ENCODE measurements at regions not wholly inside any gene's neighbourhood (a gene's known extent, or its start where the extent isn't known, plus 50 kb on each side); places are given as distances from the start of the nearest gene placed in this dataset.
"Not testable (repeated sequence)": the region's sequence is repeated elsewhere in the genome, so short reads cannot be mapped to it uniquely, and the experiment has no call there.

DNA sequence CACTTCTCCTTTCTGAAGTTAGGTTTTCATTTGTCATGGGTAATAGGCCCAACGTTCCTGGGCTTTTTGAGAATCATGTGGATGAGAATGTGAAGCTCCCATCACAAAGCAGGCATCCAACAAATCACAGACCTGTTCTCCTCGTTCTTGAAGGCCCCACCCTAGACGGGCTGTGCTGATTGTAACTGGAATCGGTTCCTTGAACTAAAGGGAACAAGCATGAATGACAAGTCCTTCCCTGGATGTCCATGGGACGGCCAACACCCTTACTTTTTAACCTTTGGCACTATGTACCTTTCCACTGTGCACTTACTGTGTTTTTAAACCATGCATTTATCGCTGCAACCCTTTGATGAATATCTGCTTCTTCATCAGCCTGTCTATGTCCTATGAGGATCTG is 438.2 kb downstream of the CD83 start:
- TF ChIP-seq EP300 (IDR thresholded peaks at IDR 0.05) (no peak), POLR2A (IDR thresholded peaks at IDR 0.05) (no peak)
- TF ChIP-seq, protein P1, sequence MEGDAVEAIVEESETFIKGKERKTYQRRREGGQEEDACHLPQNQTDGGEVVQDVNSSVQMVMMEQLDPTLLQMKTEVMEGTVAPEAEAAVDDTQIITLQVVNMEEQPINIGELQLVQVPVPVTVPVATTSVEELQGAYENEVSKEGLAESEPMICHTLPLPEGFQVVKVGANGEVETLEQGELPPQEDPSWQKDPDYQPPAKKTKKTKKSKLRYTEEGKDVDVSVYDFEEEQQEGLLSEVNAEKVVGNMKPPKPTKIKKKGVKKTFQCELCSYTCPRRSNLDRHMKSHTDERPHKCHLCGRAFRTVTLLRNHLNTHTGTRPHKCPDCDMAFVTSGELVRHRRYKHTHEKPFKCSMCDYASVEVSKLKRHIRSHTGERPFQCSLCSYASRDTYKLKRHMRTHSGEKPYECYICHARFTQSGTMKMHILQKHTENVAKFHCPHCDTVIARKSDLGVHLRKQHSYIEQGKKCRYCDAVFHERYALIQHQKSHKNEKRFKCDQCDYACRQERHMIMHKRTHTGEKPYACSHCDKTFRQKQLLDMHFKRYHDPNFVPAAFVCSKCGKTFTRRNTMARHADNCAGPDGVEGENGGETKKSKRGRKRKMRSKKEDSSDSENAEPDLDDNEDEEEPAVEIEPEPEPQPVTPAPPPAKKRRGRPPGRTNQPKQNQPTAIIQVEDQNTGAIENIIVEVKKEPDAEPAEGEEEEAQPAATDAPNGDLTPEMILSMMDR (IDR thresholded peaks at IDR 0.05), result no peak
- WGBS, 3 donors, result 87 to 89% (median 88%) methylated on average over 6 of the region's 6 CpGs
- DNase-seq, result no peak
- H3K27me3 ChIP-seq, result no peaks in the 10 kb centered on the region
- H3K36me3 ChIP-seq, result no peaks in the 10 kb centered on the region
- intact Hi-C loops (cut with DNase I), result no loop called here
- no peak overlapping the region for H3K4me3 ChIP-seq
- H3K9me3 ChIP-seq, result no peaks in the 10 kb centered on the region
- H3K4me1 ChIP-seq (ENCODE audit: insufficient read depth), result no peaks in the 10 kb centered on the region
- H3K27ac ChIP-seq, result no peak overlapping the region

DNA sequence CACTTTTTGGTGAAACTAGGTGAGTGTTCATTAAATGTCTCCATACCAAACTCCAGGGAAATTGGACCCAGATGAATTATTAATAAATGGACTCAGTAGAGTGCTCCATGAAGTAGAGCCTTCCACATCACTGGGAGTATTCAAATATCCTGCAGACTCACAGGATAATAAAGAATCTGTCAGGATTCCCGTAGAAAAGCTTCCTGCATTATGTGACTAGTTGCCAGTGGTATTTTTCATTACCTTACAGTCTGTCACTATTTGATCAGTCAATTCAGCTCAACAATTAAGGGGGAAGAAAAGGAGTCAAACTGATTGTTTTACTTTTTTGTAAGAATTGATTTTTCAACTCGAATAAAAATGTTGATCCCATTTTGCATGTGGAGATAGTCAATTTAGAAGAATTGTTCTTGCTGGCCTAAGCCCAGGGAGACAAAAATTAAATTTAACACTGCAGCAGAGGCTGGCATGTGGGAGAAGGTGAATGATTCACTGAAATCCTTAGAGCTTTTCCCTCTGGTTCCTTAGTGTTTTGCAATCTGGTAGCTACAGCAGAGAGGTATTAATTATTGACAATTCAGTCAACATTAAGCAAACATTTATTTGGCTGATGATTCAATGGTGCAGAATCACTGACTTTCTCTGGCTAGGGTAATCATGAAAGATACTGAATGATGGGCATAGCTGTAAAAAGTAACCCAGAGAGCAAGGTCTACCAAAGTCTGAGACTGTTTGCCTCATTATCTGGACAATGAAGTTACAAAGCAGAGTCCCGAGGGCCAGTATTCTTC is 442.4 kb downstream of the CD83 start:
- no peak for TF ChIP-seq POLR2A (IDR thresholded peaks at IDR 0.05)
- TF ChIP-seq, protein P1 (IDR thresholded peaks at IDR 0.05), result no peak
- TF ChIP-seq EP300 (IDR thresholded peaks at IDR 0.05), result no peak
- Histone ChIP-seq H3K36me3 (no peaks in the 10 kb centered on the region), H3K27me3 (no peaks in the 10 kb centered on the region), H3K4me3 (no peak overlapping the region), H3K27ac (no peak overlapping the region), H3K4me1 (ENCODE audit: insufficient read depth) (no peaks in the 10 kb centered on the region), H3K9me3 (no peaks in the 10 kb centered on the region)
- intact Hi-C loops (cut with DNase I), result no loop called here
- no peak for DNase-seq
- WGBS, 3 donors, result 74 to 83% (median 79%) methylated on average over 3 of the region's 3 CpGs

DNA sequence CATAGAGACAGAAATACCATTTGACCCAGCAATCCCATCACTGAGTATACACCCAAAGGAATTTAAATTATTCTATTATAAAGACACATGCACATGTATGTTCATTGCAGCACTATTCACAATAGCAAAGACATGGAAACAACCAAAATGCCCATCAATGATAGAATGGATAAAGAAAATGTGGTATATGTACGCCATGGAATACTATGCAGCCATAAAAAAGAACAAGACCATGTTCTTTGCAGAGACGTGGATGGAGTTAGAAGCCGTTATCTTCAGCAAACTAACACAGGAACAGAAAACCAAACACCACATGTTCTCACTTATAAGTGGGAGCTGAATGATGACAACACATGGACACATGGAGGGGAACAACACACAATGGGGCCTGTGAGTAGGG is 444.0 kb downstream of the CD83 start:
- H3K36me3 ChIP-seq; H3K27me3 ChIP-seq; H3K4me1 ChIP-seq (ENCODE audit: insufficient read depth); H3K4me3 ChIP-seq; H3K9me3 ChIP-seq; H3K27ac ChIP-seq; intact Hi-C loops (cut with DNase I); DNase-seq: not testable (repeated sequence)
- 80 to 90% (median 86%) methylated on average over 3 of the region's 3 CpGs for WGBS, 3 donors

DNA sequence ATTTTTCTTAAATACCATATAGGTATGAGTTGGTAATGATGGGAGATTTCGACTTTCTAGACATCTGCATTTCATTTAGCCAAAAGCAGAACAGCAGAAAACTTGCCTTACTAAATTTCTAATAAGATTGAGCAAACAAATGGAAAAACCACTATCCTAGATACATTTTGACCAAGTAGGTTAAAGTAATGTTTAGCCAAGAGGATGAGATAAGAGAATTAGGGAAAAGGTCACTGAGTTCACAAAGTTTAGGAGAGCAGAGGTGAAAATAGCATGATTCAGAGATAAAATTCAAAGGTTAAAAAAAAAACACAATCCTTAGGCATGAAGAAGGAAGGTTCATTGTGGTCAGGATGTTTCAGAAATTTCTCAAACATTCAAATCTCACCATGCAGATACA is 450.3 kb downstream of the CD83 start:
- Histone ChIP-seq H3K27me3 (no peaks in the 10 kb centered on the region), H3K9me3 (no peaks in the 10 kb centered on the region), H3K27ac (no peak overlapping the region), H3K4me1 (ENCODE audit: insufficient read depth) (no peaks in the 10 kb centered on the region), H3K36me3 (no peaks in the 10 kb centered on the region), H3K4me3 (no peak overlapping the region)
- 79 to 91% (median 83%) methylated on average over 1 of the region's 1 CpG for WGBS, 3 donors
- intact Hi-C loops (cut with DNase I), result no loop called here
- DNase-seq, result no peak
- no peak for TF ChIP-seq EP300 (IDR thresholded peaks at IDR 0.05)

DNA sequence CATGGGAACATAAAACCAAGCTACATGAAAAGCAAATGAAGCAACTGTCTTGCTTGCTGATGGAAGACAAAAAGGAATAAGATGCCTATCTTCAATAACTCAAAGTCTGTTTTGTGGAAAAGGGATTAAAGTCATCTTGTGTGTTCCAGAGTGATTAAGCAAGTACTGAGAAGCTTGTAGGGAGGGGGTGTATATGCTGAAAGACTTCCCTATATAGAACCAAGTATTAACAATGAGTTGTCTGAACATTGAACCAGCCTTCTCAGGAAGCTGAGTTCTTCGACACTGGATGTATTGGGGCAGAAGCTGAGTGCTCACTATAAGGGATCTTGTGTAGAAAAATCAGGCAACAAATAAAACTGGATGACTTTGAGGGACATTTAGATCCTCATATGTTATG is 451.8 kb downstream of the CD83 start:
- Histone ChIP-seq H3K27ac (no peak overlapping the region), H3K36me3 (no peaks in the 10 kb centered on the region), H3K27me3 (no peaks in the 10 kb centered on the region), H3K4me3 (no peak overlapping the region), H3K4me1 (ENCODE audit: insufficient read depth) (no peaks in the 10 kb centered on the region), H3K9me3 (no peaks in the 10 kb centered on the region)
- WGBS, 3 donors, result 92 to 97% (median 93%) methylated on average over 1 of the region's 1 CpG
- intact Hi-C loops (cut with DNase I), result no loop called here
- TF ChIP-seq, protein P1 (IDR thresholded peaks at IDR 0.05), result no peak
- TF ChIP-seq POLR2A (IDR thresholded peaks at IDR 0.05), result no peak
- TF ChIP-seq EP300 (IDR thresholded peaks at IDR 0.05), result no peak
- DNase-seq, result no peak

DNA sequence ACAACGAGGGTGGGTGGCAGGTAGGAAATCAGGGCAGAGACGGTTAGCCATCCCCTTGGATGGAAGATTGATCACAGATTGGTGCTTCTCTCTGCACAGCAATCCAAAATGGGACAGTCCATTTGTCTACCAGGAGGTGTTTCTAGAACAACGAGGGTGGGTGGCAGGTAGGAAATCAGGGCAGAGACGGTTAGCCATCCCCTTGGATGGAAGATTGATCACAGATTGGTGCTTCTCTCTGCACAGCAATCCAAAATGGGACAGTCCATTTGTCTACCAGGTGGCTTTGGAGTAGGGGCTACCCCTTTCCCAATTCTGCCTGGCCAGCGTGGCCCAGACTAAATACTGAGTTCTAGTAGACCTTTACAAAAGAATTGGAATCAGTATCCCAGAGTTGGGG is 452.3 kb downstream of the CD83 start:
- H3K27ac ChIP-seq; H3K4me1 ChIP-seq (ENCODE audit: insufficient read depth); H3K36me3 ChIP-seq; H3K27me3 ChIP-seq; intact Hi-C loops (cut with DNase I); H3K4me3 ChIP-seq; H3K9me3 ChIP-seq; DNase-seq: not testable (repeated sequence)
- 87 to 93% (median 88%) methylated on average over 5 of the region's 5 CpGs for WGBS, 3 donors
